ES-I3 (cell line): ENCODE measurements at regions not wholly inside any gene's neighbourhood (a gene's known extent, or its start where the extent isn't known, plus 50 kb on each side); places are given as distances from the start of the nearest gene placed in this dataset.

Experiments
- H3K36me3 ChIP-seq: 2 replicates; pipeline ENCODE4 v1.6.1; 2013; ENCODE audit warnings: mild to moderate bottlenecking, low read length, control low read depth, moderate library complexity; ENCODE audit not compliant: insufficient read depth
- H3K4me1 ChIP-seq: 2 replicates; pipeline ENCODE4 v1.6.1; 2013; ENCODE audit warnings: mild to moderate bottlenecking, control low read depth, low read length; ENCODE audit not compliant: insufficient read depth
- H3K9ac ChIP-seq: 2 replicates; pipeline ENCODE4 v1.6.1; 2013; ENCODE audit warnings: low read depth, mild to moderate bottlenecking, low read length, moderate library complexity
- H3K9me3 ChIP-seq: 2 replicates; pipeline ENCODE4 v1.6.1; 2013; ENCODE audit warnings: mild to moderate bottlenecking, low read length, moderate library complexity; ENCODE audit not compliant: control insufficient read depth, insufficient read depth

- no peaks in the 10 kb centered on the region for H3K4me1 ChIP-seq
- no peaks in the 10 kb centered on the region for H3K9me3 ChIP-seq
- no peak overlapping the region for H3K9ac ChIP-seq
- H3K36me3 ChIP-seq = no peaks in the 10 kb centered on the region
Observed at GRCh38 chr6:134866563-134866962, 83.3 kb downstream of the ALDH8A1 start.

- H3K9ac ChIP-seq = no peak overlapping the region
Observed at GRCh38 chr6:134864558-134864957, 85.3 kb downstream of the ALDH8A1 start.

GRCh38 chr6:134863763-134864510 lies 86.0 kb downstream of the ALDH8A1 start:
- no peaks in the 10 kb centered on the region for H3K4me1 ChIP-seq
- no peak overlapping the region for H3K9ac ChIP-seq

More at GRCh38 chr6:134864558-134864957, 85.3 kb downstream of the ALDH8A1 start:
- H3K36me3 ChIP-seq = no peaks in the 10 kb centered on the region
- no peaks in the 10 kb centered on the region for H3K9me3 ChIP-seq
- no peaks in the 10 kb centered on the region for H3K4me1 ChIP-seq

GRCh38 chr6:134854366-134854765 lies 95.5 kb downstream of the ALDH8A1 start:
- peaks cover 4% of the 10 kb centered on the region; the same call in 1 of the 2 replicates for H3K4me1 ChIP-seq
- no peaks in the 10 kb centered on the region for H3K36me3 ChIP-seq
- no peaks in the 10 kb centered on the region for H3K9me3 ChIP-seq
- H3K9ac ChIP-seq = no peak overlapping the region

More at GRCh38 chr6:134863763-134864510, 86.0 kb downstream of the ALDH8A1 start:
- Histone ChIP-seq H3K9me3 (no peaks in the 10 kb centered on the region), H3K36me3 (no peaks in the 10 kb centered on the region)

- H3K36me3 ChIP-seq = no peaks in the 10 kb centered on the region
- no peak overlapping the region for H3K9ac ChIP-seq
- H3K9me3 ChIP-seq = no peaks in the 10 kb centered on the region
- H3K4me1 ChIP-seq = peaks cover 4% of the 10 kb centered on the region; the same call in 1 of the 2 replicates
Observed at GRCh38 chr6:134853111-134854055, 96.5 kb downstream of the ALDH8A1 start.

GRCh38 chr6:134851548-134851947 lies 98.4 kb downstream of the ALDH8A1 start:
- Histone ChIP-seq H3K36me3 (no peaks in the 10 kb centered on the region), H3K9ac (no peak overlapping the region), H3K9me3 (no peaks in the 10 kb centered on the region), H3K4me1 (peaks cover 4% of the 10 kb centered on the region; the same call in 1 of the 2 replicates)

- Histone ChIP-seq H3K9ac (no peak overlapping the region), H3K4me1 (peaks cover 4% of the 10 kb centered on the region; the same call in 1 of the 2 replicates), H3K9me3 (no peaks in the 10 kb centered on the region), H3K36me3 (no peaks in the 10 kb centered on the region)
Observed at GRCh38 chr6:134850721-134851305, 99.1 kb downstream of the ALDH8A1 start.

- H3K9ac ChIP-seq = no peak overlapping the region
- H3K4me1 ChIP-seq = peaks cover 4% of the 10 kb centered on the region; the same call in 1 of the 2 replicates
- H3K36me3 ChIP-seq = no peaks in the 10 kb centered on the region
- no peaks in the 10 kb centered on the region for H3K9me3 ChIP-seq
Observed at GRCh38 chr6:134849920-134850447, 99.9 kb downstream of the ALDH8A1 start.

GRCh38 chr6:134848076-134848475 lies 101.8 kb downstream of the ALDH8A1 start:
- Histone ChIP-seq H3K9me3 (no peaks in the 10 kb centered on the region), H3K4me1 (peaks cover 4% of the 10 kb centered on the region; the same call in 1 of the 2 replicates), H3K36me3 (no peaks in the 10 kb centered on the region), H3K9ac (no peak overlapping the region)

- Histone ChIP-seq H3K4me1 (peaks cover 4% of the 10 kb centered on the region; the same call in 1 of the 2 replicates), H3K9ac (no peak overlapping the region), H3K36me3 (no peaks in the 10 kb centered on the region), H3K9me3 (no peaks in the 10 kb centered on the region)
Observed at GRCh38 chr6:134846865-134847264, 103.0 kb downstream of the ALDH8A1 start.

GRCh38 chr6:134846031-134846430 lies 103.9 kb downstream of the ALDH8A1 start:
- Histone ChIP-seq H3K9me3 (no peaks in the 10 kb centered on the region), H3K9ac (no peak overlapping the region), H3K4me1 (peaks cover 4% of the 10 kb centered on the region; the same call in 1 of the 2 replicates), H3K36me3 (no peaks in the 10 kb centered on the region)

GRCh38 chr6:134844120-134844519 lies 105.8 kb downstream of the ALDH8A1 start:
- Histone ChIP-seq H3K4me1 (no peaks in the 10 kb centered on the region), H3K9me3 (no peaks in the 10 kb centered on the region), H3K36me3 (no peaks in the 10 kb centered on the region), H3K9ac (no peak overlapping the region)

GRCh38 chr6:134840086-134840867 lies 109.6 kb downstream of the ALDH8A1 start:
- Histone ChIP-seq H3K9ac (no peak overlapping the region), H3K4me1 (0 out of 2 replicates have a peak, but pooled peaks cover 6% of the 10 kb centered on the region), H3K36me3 (no peaks in the 10 kb centered on the region), H3K9me3 (no peaks in the 10 kb centered on the region)
